GM13976 (cell line): ENCODE measurements at regions not wholly inside any gene's neighbourhood (a gene's known extent, or its start where the extent isn't known, plus 50 kb on each side); places are given as distances from the start of the nearest gene placed in this dataset.

Experiments
- DNase-seq: peaks from one replicate; pipeline ENCODE4 v3.0.0; 2012; ENCODE audit warnings: low spot score
- in situ Hi-C: fragments of 300-500 bp; cut with MboI; formaldehyde crosslinking; loops from one replicate; pipeline ENCODE4 v1.12.0; 2022; ENCODE audit warnings: low sequenced_read_pairs, mixed read lengths, inconsistent platforms; ENCODE audit not compliant: unreplicated experiment
- TF ChIP-seq, protein P1 (sequence below): IDR thresholded peaks from 2 replicates; pipeline ENCODE4 v1.5.1; 2012; ENCODE audit warnings: borderline replicate concordance, mild to moderate bottlenecking; ENCODE audit not compliant: insufficient read depth; ENCODE audit errors: extremely low read depth, missing control alignments, control extremely low read depth

DNA sequence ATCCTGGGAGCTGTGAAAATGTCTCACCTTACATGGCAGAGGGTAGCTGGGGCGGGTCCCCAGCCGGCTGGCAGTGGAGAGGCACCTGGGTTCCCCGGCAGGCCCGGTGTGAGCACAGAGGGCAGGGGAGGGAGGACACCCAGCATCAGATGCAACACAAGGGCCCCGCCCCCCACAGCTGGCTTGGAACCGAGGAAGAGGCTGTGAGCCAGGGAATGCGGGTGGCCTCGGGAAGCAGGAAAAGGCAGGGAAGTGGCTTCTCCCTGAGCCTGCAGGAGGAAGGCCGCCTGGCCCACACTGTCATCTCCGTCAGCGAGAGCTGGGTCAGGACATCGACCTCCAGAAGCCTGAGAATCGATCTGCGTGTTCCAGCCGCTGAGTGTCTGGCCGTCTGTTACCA is 87.3 kb downstream of the SIK1 start:
- TF ChIP-seq, protein P1, sequence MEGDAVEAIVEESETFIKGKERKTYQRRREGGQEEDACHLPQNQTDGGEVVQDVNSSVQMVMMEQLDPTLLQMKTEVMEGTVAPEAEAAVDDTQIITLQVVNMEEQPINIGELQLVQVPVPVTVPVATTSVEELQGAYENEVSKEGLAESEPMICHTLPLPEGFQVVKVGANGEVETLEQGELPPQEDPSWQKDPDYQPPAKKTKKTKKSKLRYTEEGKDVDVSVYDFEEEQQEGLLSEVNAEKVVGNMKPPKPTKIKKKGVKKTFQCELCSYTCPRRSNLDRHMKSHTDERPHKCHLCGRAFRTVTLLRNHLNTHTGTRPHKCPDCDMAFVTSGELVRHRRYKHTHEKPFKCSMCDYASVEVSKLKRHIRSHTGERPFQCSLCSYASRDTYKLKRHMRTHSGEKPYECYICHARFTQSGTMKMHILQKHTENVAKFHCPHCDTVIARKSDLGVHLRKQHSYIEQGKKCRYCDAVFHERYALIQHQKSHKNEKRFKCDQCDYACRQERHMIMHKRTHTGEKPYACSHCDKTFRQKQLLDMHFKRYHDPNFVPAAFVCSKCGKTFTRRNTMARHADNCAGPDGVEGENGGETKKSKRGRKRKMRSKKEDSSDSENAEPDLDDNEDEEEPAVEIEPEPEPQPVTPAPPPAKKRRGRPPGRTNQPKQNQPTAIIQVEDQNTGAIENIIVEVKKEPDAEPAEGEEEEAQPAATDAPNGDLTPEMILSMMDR: no peak
- DNase-seq: no peak
- in situ Hi-C loops: no loop called here

DNA sequence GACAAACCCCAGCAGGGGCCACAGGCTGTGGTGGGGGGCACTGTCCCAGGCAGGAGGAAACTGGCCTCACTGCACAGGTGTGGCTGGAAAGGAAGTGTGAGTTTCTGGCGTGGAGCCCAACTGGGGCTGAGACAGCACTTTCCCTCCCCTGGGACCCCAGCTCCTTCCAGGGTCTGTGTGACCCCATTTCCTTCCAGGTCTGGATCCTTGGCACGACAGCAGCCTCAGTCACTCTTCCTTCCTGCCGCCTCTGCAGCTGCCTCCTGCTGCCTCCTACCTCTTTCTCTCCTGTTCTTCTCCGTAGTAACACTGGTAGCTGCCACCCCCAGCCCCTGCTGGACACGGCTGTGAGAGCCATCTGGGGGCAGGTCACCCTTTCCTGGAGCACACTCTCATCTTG is 88.0 kb downstream of the SIK1 start:
- in situ Hi-C loops: no loop called here
- no peak for DNase-seq
- TF ChIP-seq, protein P1: no peak

DNA sequence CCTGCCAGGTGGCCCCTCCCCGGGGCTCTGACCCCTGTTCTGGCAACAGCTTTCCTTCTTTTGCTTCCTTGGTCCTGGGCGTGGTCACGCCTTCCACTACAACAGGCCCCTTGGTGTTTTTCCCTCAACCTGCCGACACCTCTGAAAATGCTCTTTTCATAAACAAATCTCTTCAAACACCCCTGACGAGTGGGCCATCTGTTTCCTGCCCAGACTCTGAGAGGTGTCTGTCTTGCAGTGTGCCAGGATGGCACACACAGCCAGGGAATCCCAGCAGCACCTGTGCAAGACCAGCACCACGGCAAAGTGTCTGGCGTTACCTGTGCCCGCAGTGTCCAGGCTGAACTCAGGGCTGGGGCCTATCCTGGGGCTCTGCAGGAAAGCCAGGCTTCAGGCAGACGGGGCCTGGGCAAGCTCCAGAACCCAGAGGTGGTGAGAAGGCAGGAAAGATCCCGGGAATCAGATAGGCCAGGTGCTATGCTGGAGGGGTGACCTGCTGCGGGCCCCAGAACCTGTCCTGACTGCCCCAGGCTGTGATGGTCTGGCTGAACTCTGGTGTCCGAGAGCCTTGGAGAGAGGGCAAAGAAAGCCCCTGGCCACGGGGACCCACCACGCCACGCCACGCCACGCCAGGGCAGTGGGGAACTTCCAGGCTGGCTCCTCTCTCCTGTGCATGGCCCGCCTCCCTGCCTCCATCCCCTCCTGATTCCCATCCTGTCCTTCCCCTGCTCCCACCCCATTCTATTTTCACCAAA is 88.9 kb downstream of the SIK1 start:
- in situ Hi-C loops: no loop called here
- no peak for DNase-seq
- TF ChIP-seq, protein P1: no peak

DNA sequence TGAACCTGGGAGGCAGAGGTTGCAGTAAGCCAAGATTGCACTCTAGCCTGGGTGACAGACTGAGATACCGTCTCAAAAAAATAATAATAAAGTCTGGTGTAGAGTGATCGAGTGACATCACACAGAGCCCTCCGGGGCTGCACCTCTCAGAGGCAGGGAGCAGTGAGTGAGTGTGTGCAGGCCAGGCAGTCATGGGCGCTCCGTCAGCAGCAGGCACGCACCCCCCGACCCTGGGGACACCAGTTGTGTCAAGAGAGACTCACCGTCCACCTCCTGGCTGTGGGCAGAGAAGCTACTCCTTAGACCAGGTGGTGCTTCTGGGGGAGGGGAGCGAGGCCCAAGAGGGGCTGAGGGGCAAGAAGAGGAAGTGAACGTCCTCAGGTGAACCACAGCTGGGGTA is 91.8 kb downstream of the SIK1 start:
- in situ Hi-C loops: no loop called here
- TF ChIP-seq, protein P1: no peak

DNA sequence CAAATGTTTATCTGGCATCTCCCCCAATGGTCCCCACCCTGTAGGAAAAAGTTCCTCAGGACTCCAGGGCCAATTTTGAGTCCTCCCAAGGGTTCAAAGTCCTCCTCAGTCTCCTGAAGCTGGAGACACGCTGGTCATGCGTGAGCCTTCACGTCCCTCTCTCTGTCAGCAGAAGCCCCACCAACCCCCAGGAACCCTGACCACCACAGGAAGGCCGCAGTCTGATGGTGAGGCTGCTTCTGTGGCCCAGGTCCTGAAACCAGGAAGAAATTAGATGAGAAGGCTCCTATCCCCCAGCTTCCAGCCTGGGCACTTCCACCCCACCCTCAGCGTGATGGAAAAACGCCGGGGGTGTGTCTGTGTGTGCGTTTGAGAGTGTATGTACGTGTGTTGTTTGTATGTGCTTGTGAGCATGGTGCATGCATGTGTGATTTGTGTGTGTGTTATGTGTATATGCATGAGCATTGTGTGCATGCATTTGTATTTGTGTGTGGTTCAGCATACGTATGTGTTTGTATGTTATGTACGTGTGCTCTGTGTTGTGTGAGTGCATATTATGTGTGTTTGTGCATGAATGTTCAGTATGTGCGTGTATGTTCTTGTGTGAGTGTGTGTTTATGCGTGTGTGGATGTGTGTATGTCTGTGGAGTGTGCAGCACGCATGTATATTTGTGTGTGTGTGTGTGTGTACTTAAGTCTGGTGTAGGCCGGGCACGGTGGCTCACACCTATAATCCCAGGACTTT is 92.5 kb downstream of the SIK1 start:
- TF ChIP-seq, protein P1: no peak
- in situ Hi-C loops: no loop called here

More for the DNA sequence above, 91.8 kb downstream of the SIK1 start:
- DNase-seq: no peak

DNA sequence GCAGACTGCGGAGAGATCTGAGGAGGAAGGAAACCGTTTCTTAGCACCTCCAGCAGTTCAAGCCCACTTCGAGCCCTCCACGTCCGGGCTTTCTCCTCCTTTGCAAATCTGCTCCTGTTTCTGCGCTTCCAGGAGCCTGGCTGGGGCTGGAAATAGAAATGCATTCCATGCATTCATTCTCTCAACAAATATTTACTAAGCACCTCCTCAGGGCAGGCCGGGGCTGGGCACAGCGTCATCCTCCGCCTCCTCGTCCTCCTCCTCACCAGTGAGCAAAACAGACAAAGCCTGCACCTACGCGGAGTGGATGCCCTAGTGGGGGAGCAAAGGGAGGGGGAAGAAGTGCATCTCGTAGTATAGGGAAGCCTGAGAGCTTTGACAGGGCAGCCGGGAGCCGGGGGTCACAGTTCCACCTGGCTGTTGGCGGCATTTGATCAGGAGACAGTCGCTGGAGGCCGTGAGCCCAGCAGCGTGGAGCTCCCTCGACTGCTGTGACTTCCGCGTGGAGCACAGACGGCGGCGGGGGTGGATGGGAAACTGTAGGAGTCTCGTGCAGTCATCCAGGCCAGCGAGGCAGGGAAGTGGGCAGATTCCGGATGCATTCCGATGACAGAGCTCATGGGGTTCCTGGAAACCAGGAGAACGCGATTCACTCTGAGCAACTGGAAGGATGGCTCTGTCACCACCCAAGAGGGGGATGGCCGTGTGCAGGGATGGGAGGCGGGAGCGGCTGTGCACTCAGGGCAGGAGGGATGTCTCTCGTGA is 93.5 kb downstream of the SIK1 start:
- TF ChIP-seq, protein P1: no peak
- in situ Hi-C loops: no loop called here
- DNase-seq: no peak

More for the DNA sequence above, 92.5 kb downstream of the SIK1 start:
- DNase-seq: no peak
